Upper lobe of left lung (tissue), 4 donors: ENCODE measurements at regions not wholly inside any gene's neighbourhood (a gene's known extent, or its start where the extent isn't known, plus 50 kb on each side); places are given as distances from the start of the nearest gene placed in this dataset.

Source experiments
- CTCF ChIP-seq, 6 experiments: fragments of 450-650 bp in 4 of 6; fragments of 200-600 bp in 2 of 6; sonication (generic) in 2 of 6; IDR thresholded peaks; one replicate each; pipeline ENCODE4 v1.5.1; 2016 to 2019; ENCODE audit warnings: antibody characterized with exemption in 6 of 6
- POLR2A ChIP-seq, 4 donors: fragments of 450-650 bp; IDR thresholded peaks; one replicate each; pipeline ENCODE4 v1.5.1; 2016 to 2017; ENCODE audit warnings: antibody characterized with exemption in 4 of 4, mild to moderate bottlenecking in 2 of 4
- POLR2AphosphoS5 ChIP-seq, 2 donors: sonication (generic); formaldehyde crosslinking; IDR thresholded peaks; one replicate each; pipeline ENCODE4 v1.5.1; 2017; ENCODE audit warnings: antibody characterized with exemption in 2 of 2

GRCh38 chr16:85454171-85454872 is 158.8 kb upstream of the GSE1 start:
- no peak for TF ChIP-seq POLR2AphosphoS5 (IDR thresholded peaks at IDR 0.05)
- no peak for TF ChIP-seq POLR2A (IDR thresholded peaks at IDR 0.05)
- TF ChIP-seq CTCF (IDR thresholded peaks at IDR 0.05), result no peak
